ENCODE measurements at regions not wholly inside any gene's neighbourhood (a gene's known extent, or its start where the extent isn't known, plus 50 kb on each side); places are given as distances from the start of the nearest gene placed in this dataset.

- no peak overlapping the region for H3K4me3 ChIP-seq (ENCODE audit: low read depth, low read length)
- no peak for TF ChIP-seq CTCF (IDR thresholded peaks at IDR 0.05; ENCODE audit: low read depth, low read length, missing control alignments)
- no peak for DNase-seq (ENCODE audit: low read depth)
Observed at GRCh38 chr1:4571263-4571662, 83.1 kb upstream of the AJAP1 start.

GRCh38 chr1:4573526-4573925 lies 80.9 kb upstream of the AJAP1 start:
- no peak for TF ChIP-seq CTCF (IDR thresholded peaks at IDR 0.05; ENCODE audit: low read depth, low read length, missing control alignments)
- H3K4me3 ChIP-seq (ENCODE audit: low read depth, low read length), result no peak overlapping the region
- no peak for DNase-seq (ENCODE audit: low read depth)

GRCh38 chr1:4581807-4582206 lies 72.6 kb upstream of the AJAP1 start:
- no peak for TF ChIP-seq CTCF (IDR thresholded peaks at IDR 0.05; ENCODE audit: low read depth, low read length, missing control alignments)
- H3K4me3 ChIP-seq (ENCODE audit: low read depth, low read length), result no peak overlapping the region
- DNase-seq (ENCODE audit: low read depth), result no peak

GRCh38 chr1:4584449-4584848 lies 70.0 kb upstream of the AJAP1 start:
- H3K4me3 ChIP-seq (ENCODE audit: low read depth, low read length), result no peak overlapping the region
- DNase-seq (ENCODE audit: low read depth), result no peak
- no peak for TF ChIP-seq CTCF (IDR thresholded peaks at IDR 0.05; ENCODE audit: low read depth, low read length, missing control alignments)

- H3K4me3 ChIP-seq (ENCODE audit: low read depth, low read length), result no peak overlapping the region
- TF ChIP-seq CTCF (IDR thresholded peaks at IDR 0.05; ENCODE audit: low read depth, low read length, missing control alignments), result peak; percentile 98
- no peak for DNase-seq (ENCODE audit: low read depth)
Observed at GRCh38 chr1:4585216-4585615, 69.2 kb upstream of the AJAP1 start.

- no peak for TF ChIP-seq CTCF (IDR thresholded peaks at IDR 0.05; ENCODE audit: low read depth, low read length, missing control alignments)
- no peak for DNase-seq (ENCODE audit: low read depth)
- no peak overlapping the region for H3K4me3 ChIP-seq (ENCODE audit: low read depth, low read length)
Observed at GRCh38 chr1:4585705-4586104, 68.7 kb upstream of the AJAP1 start.

- TF ChIP-seq CTCF (IDR thresholded peaks at IDR 0.05; ENCODE audit: low read depth, low read length, missing control alignments), result no peak
- H3K4me3 ChIP-seq (ENCODE audit: low read depth, low read length), result no peak overlapping the region
- no peak for DNase-seq (ENCODE audit: low read depth)
Observed at GRCh38 chr1:4586611-4587160, 67.7 kb upstream of the AJAP1 start.
